AG09309 (cell line): ENCODE measurements at regions not wholly inside any gene's neighbourhood (a gene's known extent, or its start where the extent isn't known, plus 50 kb on each side); places are given as distances from the start of the nearest gene placed in this dataset.
"Not testable (repeated sequence)": the region's sequence is repeated elsewhere in the genome, so short reads cannot be mapped to it uniquely, and the experiment has no call there.

Experiments
- DNase-seq: peaks from one replicate; pipeline ENCODE4 v3.0.0-alpha.2; 2010; ENCODE audit warnings: low read depth
- H3K4me3 ChIP-seq: 2 replicates; pipeline ENCODE4 v1.5.1; 2011; ENCODE audit warnings: mild to moderate bottlenecking, low read depth, low read length, moderate library complexity; ENCODE audit not compliant: control insufficient read depth
- TF ChIP-seq, protein P1 (sequence below): IDR thresholded peaks from 2 replicates; pipeline ENCODE4 v1.5.1; 2011; ENCODE audit warnings: mild to moderate bottlenecking, low read depth, low read length, inconsistent platforms; ENCODE audit not compliant: insufficient read depth, control insufficient read depth; ENCODE audit errors: missing control alignments

DNA sequence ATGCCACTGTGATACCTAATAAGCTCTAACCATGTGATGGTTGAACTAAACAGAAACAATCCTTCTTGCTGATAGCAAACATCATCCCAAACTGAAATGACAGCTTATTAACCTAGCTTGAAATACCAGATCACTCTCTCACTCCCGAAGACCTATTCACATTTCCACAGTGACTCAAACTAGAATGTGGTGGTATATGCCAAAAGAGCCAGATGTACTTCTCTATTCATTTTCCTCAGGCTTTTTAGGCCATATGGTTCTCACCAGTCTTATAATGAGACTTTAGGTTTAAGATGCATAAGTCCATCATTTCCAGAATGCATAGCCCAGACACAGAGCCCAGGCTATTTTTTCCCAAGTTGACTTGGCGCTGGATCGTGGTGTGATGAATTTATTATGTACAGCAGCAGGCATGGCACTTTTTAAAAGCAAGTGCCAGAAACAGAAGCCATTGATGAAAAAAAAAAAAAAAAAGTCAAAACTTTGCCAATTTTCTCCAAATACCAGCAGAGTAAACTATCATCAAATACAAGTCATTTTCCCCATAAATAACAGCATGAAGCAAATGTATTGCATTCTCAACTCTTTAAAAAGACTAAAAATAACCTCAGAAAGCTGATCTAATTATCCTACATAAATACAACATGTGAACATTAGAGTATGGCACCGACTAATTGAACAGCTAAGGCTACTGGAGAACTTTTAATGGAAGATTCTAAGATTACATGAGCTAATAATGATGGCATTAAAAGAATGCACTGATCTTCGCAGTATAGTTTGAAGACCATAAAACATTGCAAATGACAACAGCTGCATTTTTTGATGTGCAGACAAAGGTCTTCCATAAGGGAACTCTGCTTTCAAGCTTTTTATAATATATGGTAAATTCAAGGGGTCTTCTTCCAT, 365.4 kb downstream of the LRRIQ3 start:
- TF ChIP-seq, protein P1, sequence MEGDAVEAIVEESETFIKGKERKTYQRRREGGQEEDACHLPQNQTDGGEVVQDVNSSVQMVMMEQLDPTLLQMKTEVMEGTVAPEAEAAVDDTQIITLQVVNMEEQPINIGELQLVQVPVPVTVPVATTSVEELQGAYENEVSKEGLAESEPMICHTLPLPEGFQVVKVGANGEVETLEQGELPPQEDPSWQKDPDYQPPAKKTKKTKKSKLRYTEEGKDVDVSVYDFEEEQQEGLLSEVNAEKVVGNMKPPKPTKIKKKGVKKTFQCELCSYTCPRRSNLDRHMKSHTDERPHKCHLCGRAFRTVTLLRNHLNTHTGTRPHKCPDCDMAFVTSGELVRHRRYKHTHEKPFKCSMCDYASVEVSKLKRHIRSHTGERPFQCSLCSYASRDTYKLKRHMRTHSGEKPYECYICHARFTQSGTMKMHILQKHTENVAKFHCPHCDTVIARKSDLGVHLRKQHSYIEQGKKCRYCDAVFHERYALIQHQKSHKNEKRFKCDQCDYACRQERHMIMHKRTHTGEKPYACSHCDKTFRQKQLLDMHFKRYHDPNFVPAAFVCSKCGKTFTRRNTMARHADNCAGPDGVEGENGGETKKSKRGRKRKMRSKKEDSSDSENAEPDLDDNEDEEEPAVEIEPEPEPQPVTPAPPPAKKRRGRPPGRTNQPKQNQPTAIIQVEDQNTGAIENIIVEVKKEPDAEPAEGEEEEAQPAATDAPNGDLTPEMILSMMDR: no peak
- no peak for DNase-seq
- no peak overlapping the region for H3K4me3 ChIP-seq

DNA sequence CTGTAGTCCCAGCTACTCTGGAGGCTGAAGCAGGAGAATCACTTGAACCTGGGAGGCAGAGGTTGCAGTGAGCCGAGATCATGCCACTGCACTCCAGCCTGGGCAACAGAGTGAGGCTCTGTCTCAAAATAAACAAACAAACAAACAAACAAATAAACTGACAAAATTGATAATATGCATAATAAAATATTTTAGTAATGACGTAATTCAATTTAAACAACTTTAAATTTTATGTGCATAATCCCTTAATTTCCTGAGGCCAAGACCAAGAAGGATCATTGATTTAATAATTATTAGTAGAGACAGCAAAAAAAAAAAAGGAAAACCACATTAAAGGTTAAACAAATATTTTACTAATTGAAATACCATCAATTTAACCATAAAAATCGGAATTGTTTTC, 370.7 kb downstream of the LRRIQ3 start:
- DNase-seq, H3K4me3 ChIP-seq: not testable (repeated sequence)

DNA sequence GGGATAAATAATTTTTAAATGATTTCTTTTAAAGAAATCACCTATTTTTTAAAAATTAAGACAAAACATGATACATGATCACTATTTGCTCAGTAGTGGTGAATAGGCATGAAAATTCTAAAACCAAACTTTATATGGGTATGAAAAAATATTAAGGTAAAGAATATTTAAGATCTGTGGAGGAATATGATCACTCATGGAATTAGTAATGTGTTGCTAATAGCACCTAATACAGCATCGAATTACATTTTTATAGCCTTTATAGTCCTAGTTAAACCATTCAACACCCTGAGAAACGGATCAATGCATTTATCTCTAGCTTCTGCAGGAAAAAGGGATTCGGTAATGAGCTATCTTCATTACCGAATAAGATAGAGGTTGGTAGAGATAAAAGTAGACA, 373.9 kb downstream of the LRRIQ3 start:
- TF ChIP-seq, protein P1: no peak
- no peak overlapping the region for H3K4me3 ChIP-seq
- DNase-seq: no peak

DNA sequence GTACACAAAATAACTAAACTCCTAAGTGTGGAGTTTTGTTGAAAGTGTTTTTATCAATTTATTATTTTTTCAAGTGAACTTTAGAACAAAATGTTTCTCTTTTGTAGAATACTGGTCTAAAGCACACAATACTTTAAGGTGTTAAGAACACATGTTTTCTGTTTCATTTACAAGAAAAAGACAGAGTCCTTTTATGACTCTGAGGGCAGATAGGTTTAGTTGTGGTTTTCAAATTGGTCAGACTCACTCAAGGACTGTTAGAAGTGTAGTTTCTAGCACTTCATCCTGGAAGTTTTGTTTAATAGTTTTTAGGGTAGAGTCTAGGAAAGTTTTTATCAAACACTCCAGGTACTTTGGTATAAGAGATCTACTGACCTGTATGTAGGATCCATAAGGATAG, 376.5 kb downstream of the LRRIQ3 start:
- no peak for DNase-seq
- TF ChIP-seq, protein P1: no peak
- H3K4me3 ChIP-seq: no peak overlapping the region

DNA sequence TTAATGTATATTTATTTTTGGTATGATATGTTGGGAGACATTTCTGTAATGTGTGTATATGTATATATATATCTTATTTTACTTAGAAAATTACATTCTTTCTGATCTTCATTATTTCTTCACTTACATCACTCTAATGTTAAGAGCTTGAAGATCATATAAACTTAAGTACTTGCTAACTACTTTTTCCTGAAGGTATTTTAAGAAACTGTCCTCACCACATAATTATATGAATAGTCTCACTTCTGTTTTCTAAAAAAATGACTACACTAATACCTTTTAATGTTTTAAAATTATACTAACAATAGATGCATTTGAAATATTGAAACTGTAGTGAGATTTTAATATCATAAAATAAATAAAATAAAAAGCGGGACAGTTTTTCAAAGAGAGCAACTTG, 377.1 kb downstream of the LRRIQ3 start:
- DNase-seq: no peak
- no peak overlapping the region for H3K4me3 ChIP-seq
- TF ChIP-seq, protein P1: no peak

DNA sequence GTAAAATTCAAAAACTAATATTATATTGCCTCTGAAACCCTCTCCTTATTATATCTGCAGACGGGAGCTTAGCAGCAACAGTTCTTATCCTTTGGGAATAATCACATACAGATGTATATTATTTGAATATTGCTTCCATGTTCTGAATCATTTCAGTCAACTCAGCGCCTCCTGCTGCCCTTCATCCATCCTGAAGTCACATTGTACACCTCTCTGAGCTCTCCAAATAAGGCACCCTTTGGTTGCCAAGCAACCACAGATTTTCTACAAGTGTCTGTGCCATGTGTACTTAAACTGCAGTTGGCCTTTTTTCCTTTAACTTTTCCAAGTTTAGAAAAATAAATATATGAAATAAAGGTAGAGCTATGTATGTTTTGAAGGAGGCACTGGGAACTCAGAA, 384.3 kb downstream of the LRRIQ3 start:
- TF ChIP-seq, protein P1: no peak
- no peak overlapping the region for H3K4me3 ChIP-seq
- no peak for DNase-seq

DNA sequence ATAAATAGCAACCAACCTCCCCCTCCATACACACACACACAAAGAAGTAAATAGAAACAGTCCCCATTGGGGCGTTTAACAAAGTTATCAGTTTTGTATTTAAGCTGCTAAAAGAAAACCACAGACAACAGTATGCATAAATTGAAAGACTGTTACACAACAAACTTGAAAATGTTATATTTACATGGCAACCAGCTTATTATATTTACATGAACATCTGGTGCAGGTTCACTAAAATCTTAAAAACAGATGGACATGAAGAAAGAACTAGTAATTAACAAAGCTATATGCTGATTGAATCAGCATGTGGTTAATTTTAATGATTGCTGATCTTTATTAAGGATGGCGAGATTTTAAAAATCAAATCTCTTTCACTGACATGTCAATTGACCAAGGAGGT, 384.7 kb downstream of the LRRIQ3 start:
- DNase-seq: no peak
- TF ChIP-seq, protein P1: no peak
- no peak overlapping the region for H3K4me3 ChIP-seq
